Tongue (tissue), 1 donor: ENCODE measurements at regions not wholly inside any gene's neighbourhood (a gene's known extent, or its start where the extent isn't known, plus 50 kb on each side); places are given as distances from the start of the nearest gene placed in this dataset.

ENCODE experiments used
- DNase-seq: peaks from one replicate; pipeline ENCODE4 v3.0.0-alpha.2; 2015

DNA sequence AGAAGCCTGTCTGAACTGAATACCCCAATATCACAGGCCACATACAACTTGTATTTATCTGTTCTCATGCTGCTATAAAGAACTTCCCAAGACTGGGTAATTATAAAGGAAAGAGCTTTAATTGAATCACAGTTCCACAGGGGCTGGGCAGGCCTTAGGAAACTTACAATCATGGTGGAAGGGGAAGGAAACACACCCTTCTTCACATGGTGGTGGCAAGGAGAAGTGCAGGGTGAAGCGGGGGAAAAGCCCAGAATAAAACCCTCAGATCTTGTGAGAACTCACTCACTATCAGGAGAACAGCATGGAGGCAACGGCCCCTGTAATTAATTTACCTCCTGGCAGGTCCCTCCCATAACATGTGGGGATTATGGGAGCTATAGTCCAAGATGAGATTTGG, 50.3 kb upstream of the FNDC1 start:
- no peak for DNase-seq

DNA sequence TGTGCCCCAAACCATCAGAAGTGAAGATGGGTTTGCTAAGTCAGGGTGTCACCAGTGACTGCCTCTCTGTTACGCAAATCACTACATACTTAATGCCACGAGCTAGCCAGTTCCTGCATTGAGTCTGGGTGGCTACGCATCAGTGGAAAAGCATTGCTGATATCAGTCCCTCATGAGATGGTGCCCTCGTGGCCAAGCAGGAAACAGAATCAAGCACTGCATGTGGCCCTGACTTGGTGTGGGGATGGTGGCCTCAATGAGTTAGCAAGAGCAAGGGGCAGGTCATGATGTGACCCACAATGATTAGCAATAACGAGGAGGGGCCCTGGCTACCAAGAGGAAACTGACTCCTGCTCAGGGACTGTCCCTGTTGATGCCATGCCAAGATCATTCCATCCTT, 51.6 kb upstream of the FNDC1 start:
- no peak for DNase-seq

GRCh38 chr6:159117046-159117445, 52.2 kb upstream of the FNDC1 start:
- no peak for DNase-seq

- DNase-seq, result no peak
Measured at GRCh38 chr6:159116343-159116742, 52.9 kb upstream of the FNDC1 start.

DNA sequence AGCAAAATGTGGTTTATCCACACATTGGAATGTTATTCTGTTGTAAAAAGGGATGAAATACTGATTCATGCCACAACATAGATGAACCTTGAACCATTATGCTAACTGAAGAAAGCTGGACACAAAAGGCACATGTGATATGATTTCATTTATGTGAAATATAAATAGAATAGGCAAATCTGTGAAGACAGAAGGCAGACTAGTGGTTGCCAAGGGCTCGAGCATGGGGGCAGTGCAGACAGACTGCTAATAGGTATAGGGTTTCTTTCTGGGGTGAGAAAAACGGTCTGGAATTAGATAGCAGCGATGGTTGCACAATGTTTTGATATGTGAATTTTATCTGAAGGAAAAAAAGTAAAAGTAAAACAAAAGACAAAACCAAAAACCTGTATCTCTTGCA, 54.6 kb upstream of the FNDC1 start:
- DNase-seq, result no peak

- DNase-seq, result no peak
Measured at GRCh38 chr6:159113223-159113622, 56.0 kb upstream of the FNDC1 start.

GRCh38 chr6:159112714-159113113, 56.5 kb upstream of the FNDC1 start:
- no peak for DNase-seq

DNA sequence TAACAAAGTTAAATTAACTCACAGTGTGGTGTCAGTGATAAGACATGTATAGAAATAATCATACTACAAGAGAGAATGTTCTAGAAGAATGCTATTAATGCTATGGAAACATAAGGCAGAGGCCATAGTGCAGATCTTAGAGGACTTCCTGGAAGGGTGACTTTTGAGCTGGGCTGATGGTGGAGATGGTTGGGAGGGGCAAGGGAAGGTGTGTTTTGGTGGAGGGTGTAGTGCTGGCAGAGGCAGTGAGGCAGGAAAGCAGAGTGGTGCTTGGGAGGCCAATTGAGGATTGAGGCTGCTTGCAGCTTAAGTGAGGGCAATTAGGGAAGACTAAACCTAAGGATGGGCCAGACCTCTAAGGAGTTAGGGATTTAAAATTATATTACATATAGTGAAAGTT, 58.5 kb upstream of the FNDC1 start:
- no peak for DNase-seq

DNA sequence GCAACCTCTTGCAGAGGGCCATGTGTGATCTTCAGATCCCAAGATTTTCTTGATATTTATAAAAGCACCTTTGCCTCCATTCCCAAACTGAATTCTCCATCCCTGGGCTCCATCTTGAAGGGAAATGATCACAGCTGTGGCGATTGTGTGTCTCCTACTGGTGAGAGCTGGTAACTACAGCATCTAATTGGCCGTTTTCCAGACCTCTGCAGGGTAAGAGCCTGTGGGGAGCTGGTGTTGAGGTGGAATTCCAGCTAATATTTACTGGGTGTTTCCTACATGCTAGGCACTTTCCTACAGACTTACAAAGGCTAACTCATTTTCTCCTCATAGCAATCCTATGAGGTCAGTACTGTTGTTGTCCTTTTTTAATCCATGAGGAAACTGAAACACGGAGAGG, 59.2 kb upstream of the FNDC1 start:
- DNase-seq, result no peak

DNA sequence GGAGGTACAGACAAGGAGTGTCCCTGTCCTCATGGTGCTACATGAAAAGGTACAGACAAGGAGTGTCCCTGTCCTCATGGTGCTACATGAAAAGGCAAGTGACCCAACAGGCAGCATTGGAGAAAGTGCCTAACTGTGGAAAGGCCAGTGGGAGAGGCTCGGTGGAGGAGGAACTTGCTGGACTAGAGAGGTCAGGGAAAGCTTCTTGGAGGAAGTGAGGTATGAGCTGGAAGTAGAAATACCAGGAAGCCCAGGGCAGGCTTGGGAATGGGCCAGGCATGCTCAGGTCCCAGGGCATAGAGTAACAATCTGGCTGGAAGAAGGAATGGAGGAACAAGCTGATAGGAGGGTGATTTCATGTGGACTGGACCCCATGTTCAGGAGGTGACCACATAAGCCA, 59.8 kb upstream of the FNDC1 start:
- no peak for DNase-seq

GRCh38 chr6:159108426-159108985, 60.7 kb upstream of the FNDC1 start:
- DNase-seq, result no peak

GRCh38 chr6:159107451-159108260, 61.5 kb upstream of the FNDC1 start:
- no peak for DNase-seq

DNA sequence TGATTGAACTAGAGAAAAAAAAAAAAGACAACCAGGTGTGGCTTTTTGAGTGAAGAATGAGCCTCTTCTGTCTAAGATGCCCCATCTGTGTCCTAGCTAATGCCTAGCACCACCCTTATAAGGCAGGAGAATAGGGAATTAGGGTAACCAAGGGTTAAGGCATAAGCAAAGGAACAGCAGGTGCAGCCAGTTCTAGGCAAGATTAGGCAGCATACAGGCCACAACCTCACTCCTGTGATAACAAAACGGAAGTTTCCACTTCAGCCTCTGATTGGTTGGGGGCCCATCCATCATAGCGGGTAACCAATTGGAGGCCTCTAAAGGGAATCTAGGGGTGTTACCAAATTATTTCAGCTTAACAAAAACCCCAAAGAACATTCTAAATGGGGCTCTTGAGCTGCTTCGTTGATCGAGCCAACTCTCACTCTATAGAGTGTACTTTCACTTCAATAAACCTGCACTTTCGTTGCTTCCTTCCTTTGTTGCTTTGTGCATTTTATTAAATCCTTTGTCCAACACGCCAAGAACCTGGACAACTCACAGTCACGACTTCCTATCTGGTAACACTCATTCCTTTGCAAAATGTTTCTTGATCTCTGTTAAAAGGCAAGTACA, 61.9 kb upstream of the TAGAP start:
- DNase-seq, result peak; percentile 63

DNA sequence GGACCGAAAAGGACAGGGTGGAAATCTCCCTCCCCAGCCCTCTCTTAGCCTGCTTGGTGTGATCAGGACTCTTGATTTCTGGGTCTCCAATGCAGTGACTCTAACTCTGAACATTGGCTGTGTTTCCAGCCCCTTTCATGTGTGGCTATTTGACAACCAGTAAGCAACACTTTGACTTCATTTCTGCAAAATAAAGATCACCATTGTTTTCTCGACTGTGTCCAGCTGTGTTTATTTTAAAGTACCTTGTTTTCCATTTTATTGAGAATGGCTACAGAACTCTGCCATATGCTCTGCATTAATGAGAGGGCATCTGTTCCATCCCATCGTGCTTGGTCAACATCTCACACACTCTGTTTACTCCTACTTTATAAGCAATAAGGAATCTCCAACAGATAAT, 60.9 kb upstream of the TAGAP start:
- no peak for DNase-seq

- no peak for DNase-seq
Measured at GRCh38 chr6:159104931-159105330, 60.1 kb upstream of the TAGAP start.

DNA sequence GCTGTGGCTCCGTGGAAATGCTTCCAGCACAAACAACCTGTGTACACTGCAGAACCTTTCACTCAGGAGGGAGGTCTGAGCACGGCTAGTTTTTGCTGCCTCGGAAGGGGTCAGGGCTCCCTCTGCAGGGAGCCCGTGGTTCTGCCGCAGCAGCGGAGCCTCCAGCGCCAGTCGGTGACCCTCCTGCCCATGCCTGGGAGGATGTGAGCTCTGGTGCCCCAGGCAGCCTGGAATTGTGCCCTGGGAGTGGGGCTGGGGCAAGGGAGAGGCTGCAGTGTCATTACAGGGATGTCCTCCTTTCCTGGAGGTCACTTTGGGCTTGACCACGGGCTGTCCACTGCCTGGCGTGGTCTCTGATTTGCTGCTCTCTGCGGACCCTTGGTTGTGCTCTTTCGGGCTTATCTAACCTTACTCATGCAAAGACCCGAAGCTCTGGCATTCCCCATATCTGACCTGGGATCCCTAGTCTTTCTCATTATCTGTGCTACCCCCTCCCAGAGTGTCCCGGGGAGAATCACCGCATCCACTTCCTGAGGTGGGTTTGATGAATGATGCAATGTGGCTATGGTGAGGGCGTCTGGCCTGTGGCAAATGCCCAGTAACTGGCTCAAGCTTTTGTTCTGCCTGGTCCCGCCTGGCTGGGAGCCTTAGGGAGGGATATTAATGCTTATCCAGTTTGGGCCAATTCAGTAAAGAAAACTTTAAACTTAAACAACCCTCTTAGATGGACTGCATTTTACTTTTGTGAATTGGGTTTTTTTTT, 59.6 kb upstream of the TAGAP start:
- DNase-seq, result peak; percentile 75

DNA sequence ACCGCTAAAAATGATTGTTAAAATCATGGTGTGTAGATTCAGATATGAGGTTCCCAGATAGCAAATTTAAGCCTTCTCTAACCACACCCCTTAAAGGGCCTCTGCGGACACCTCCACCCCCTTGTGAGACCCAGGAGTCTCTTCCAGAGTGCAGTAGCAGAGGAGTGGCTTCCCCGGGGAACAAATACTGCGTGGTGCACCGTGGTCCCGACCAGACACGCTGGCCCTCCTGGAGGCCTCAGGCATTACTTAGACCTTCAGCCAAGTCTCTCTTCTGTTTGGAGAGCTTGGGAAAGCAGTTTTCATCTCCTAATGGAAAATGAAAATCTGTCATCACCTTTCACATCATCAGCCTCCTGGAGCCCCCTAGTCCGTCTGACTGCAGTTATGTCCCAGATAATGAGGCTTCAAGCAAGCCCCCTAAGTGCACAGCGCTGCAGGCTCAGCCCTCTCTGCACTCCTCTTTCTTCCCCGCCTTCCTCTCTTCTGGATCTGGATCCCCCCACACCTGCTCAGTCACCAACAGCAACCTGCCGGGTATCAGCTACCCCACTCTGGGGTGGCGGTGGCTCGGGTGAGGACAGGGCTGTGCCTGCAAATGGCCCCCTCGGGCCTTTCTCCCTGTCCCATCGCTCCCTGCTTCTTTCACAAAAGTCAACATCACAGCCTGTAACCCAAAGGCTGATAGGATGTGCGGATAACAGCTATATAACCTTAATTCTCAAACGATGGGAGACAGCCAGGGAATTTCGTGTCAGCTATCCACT, 58.8 kb upstream of the TAGAP start:
- no peak for DNase-seq

GRCh38 chr6:159102373-159103160, 57.8 kb upstream of the TAGAP start:
- no peak for DNase-seq

DNA sequence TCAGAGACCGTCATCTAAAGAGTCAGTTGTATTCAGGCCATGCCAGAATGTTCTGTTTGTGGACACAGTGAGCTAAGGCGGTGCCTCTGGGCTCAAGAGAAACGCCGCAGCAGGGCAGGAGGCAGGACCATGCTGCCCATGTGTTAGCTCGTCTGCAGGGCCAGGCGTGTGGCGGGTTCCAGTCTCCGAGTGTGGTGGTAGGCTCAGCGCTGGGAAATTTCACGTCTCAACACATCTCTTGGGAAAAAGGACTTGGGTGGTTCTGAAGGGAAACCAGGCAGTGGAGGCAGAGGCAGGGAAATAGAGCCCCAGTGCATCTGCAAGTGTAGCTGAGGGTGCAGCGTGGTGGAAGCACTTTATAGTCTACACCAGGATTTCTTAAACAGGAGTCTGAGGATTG, 56.9 kb upstream of the TAGAP start:
- DNase-seq, result no peak

- no peak for DNase-seq
Measured at GRCh38 chr6:159100395-159101182, 55.8 kb upstream of the TAGAP start.

- DNase-seq, result no peak
Measured at GRCh38 chr6:159099961-159100360, 55.2 kb upstream of the TAGAP start.
